NCI-H128 (cell line): ENCODE measurements at regions not wholly inside any gene's neighbourhood (a gene's known extent, or its start where the extent isn't known, plus 50 kb on each side); places are given as distances from the start of the nearest gene placed in this dataset.

Experiments
- DNase-seq: peaks from one replicate; lab custom pipeline; 2025; ENCODE audit not compliant: unreplicated experiment; lab: John Stamatoyannopoulos, UW

GRCh38 chr22:26845021-26845743 lies 187.8 kb downstream of the MIAT start:
- no peak for DNase-seq

GRCh38 chr22:26846076-26846475 lies 188.7 kb downstream of the MIAT start:
- DNase-seq = no peak

- DNase-seq = no peak
Measured at GRCh38 chr22:26846645-26847044, 189.3 kb downstream of the MIAT start.

GRCh38 chr22:26847046-26847445 lies 189.7 kb downstream of the MIAT start:
- DNase-seq = no peak

- no peak for DNase-seq
Measured at GRCh38 chr22:26847816-26848215, 190.4 kb downstream of the MIAT start.

GRCh38 chr22:26848244-26848920 lies 191.0 kb downstream of the MIAT start:
- no peak for DNase-seq

- DNase-seq = no peak
Measured at GRCh38 chr22:26849575-26849974, 192.2 kb downstream of the MIAT start.

- DNase-seq = no peak
Measured at GRCh38 chr22:26851125-26851524, 193.7 kb downstream of the MIAT start.

GRCh38 chr22:26852176-26852575 lies 194.8 kb downstream of the MIAT start:
- DNase-seq = no peak

GRCh38 chr22:26853071-26853470 lies 195.7 kb downstream of the MIAT start:
- DNase-seq = no peak

- no peak for DNase-seq
Measured at GRCh38 chr22:26853495-26853894, 196.1 kb downstream of the MIAT start.

- no peak for DNase-seq
Measured at GRCh38 chr22:26857169-26857568, 199.8 kb downstream of the MIAT start.

GRCh38 chr22:26860301-26860700 lies 202.9 kb downstream of the MIAT start:
- no peak for DNase-seq

GRCh38 chr22:26865021-26865420 lies 207.6 kb downstream of the MIAT start:
- no peak for DNase-seq

GRCh38 chr22:26883393-26883792 lies 226.0 kb downstream of the MIAT start:
- no peak for DNase-seq

- no peak for DNase-seq
Measured at GRCh38 chr22:26884921-26885320, 227.5 kb downstream of the MIAT start.

- no peak for DNase-seq
Measured at GRCh38 chr22:26885441-26886261, 228.3 kb downstream of the MIAT start.

GRCh38 chr22:26887456-26887855 lies 230.1 kb downstream of the MIAT start:
- no peak for DNase-seq

- no peak for DNase-seq
Measured at GRCh38 chr22:26887916-26888315, 230.5 kb downstream of the MIAT start.

- no peak for DNase-seq
Measured at GRCh38 chr22:26888887-26889286, 231.5 kb downstream of the MIAT start.

GRCh38 chr22:26889802-26890201 lies 232.4 kb downstream of the MIAT start:
- DNase-seq = no peak

- DNase-seq = no peak
Measured at GRCh38 chr22:26890870-26891269, 233.5 kb downstream of the MIAT start.
